Stomach (tissue), 8 donors: ENCODE measurements at regions not wholly inside any gene's neighbourhood (a gene's known extent, or its start where the extent isn't known, plus 50 kb on each side); places are given as distances from the start of the nearest gene placed in this dataset.
A peak's percentile ranks its signal among the peaks of the same experiment; 100 is the strongest.
"Not testable (repeated sequence)": the region's sequence is repeated elsewhere in the genome, so short reads cannot be mapped to it uniquely, and the experiment has no call there.

Experiments
- DNase-seq, 2 donors: peaks; one replicate each; pipeline versions ENCODE4 v3.0.0 to v3.0.0-alpha.2; 2013 to 2019
- H3K27ac ChIP-seq, 5 donors: fragments of 200-600 bp in 4 of 5; sonication (generic) in 4 of 5; one replicate each; pipeline ENCODE4 v1.5.1; 2013 to 2019; ENCODE audit warnings: mild to moderate bottlenecking in 1 of 5, moderate library complexity in 1 of 5
- H3K27me3 ChIP-seq, 3 donors: fragments of 200-600 bp; sonication (generic); one replicate each; pipeline ENCODE4 v1.5.1; 2017 to 2019; ENCODE audit warnings: mixed run types in 1 of 3
- H3K36me3 ChIP-seq, 4 donors: fragments of 200-600 bp; sonication (generic); 1 replicate in 3 of 4; 2 replicates in 1 of 4; pipeline ENCODE4 v1.5.1; 2016 to 2019
- H3K4me1 ChIP-seq, 4 donors: fragments of 200-600 bp; sonication (generic); one replicate each; pipeline ENCODE4 v1.5.1; 2016 to 2019
- H3K4me3 ChIP-seq, 4 donors: fragments of 200-600 bp; sonication (generic) in 3 of 4; one replicate each; pipeline ENCODE4 v1.5.1; 2016 to 2019; ENCODE audit warnings: mild to moderate bottlenecking in 1 of 4
- H3K9me3 ChIP-seq, 4 donors: fragments of 200-600 bp; sonication (generic); one replicate each; pipeline ENCODE4 v1.5.1; 2016 to 2019
- EP300 ChIP-seq: sonication (generic); formaldehyde crosslinking; IDR thresholded peaks from one replicate; pipeline ENCODE4 v1.6.1; 2017; ENCODE audit warnings: antibody characterized with exemption
- POLR2A ChIP-seq, 4 donors: fragments of 450-650 bp; IDR thresholded peaks; one replicate each; pipeline ENCODE4 v1.6.1; 2016; ENCODE audit warnings: antibody characterized with exemption in 4 of 4, control low read depth in 2 of 4, mild to moderate bottlenecking in 1 of 4, moderate library complexity in 1 of 4
- POLR2AphosphoS5 ChIP-seq, 3 donors: sonication (generic); formaldehyde crosslinking; IDR thresholded peaks; one replicate each; pipeline ENCODE4 v1.6.1; 2016; ENCODE audit warnings: antibody characterized with exemption in 3 of 3
- WGBS, 5 donors: extraction: QIAGEN DNeasy Blood & Tissue Kit in 3 of 5; methylation state at CpG; one replicate each; pipeline versions ENCODE4 v1.1.5 to v1.1.7; 2013 to 2018; 5-methylcytosine and 5-hydroxymethylcytosine counted together
- intact Hi-C: fragments of 100-400 bp; cut with DNase I; formaldehyde crosslinking; loops from one replicate; pipeline ENCODE4 v1.15.1; 2023; ENCODE audit warnings: low total_unique reads
- TF ChIP-seq, protein P1 (sequence below), 7 experiments: fragments of 450-650 bp in 4 of 7; fragments of 200-600 bp in 3 of 7; sonication (generic) in 3 of 7; IDR thresholded peaks; one replicate each; pipeline ENCODE4 v1.5.1; 2016 to 2019; ENCODE audit warnings: antibody characterized with exemption in 7 of 7, control low read depth in 2 of 7, mild to moderate bottlenecking in 1 of 7
- donor health status: healthy with polysubstance abuse.
- donor health status: Bipolar disorder and iron deficiency.
- donor health status: healthy.

DNA sequence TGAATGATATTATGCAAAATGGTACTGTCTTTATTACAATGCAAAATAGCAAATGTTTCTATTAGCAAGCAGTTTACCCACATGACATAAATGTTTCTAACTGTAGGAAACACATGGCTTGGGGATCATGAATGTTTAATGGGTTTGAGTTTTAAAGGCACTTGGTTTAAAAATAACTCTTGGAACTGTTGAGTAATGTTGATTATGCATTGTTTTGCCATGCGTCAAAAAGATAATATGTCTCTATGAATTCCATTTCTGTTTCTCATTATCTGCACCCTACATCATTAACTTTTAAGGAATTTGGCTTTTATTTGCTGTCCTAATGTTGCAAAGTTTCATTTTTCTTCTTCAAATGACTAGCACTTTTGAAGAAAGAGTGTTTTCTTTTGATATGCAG lies 1355.5 kb downstream of the SUCLG1 start:
- H3K4me3 ChIP-seq, result no peak overlapping the region
- no peaks in the 10 kb centered on the region for H3K4me1 ChIP-seq
- intact Hi-C loops, result no loop called here
- 17 to 37% (median 36%) methylated on average over 1 of the region's 1 CpG for WGBS, 5 donors
- H3K36me3 ChIP-seq, result no peaks in the 10 kb centered on the region
- H3K27ac ChIP-seq, result no peak overlapping the region
- peak in 1 of 2 donors; percentile 9 for DNase-seq
- TF ChIP-seq POLR2A (IDR thresholded peaks at IDR 0.05) (no peak), POLR2AphosphoS5 (IDR thresholded peaks at IDR 0.05) (no peak), EP300 (no peak)
- TF ChIP-seq, protein P1, sequence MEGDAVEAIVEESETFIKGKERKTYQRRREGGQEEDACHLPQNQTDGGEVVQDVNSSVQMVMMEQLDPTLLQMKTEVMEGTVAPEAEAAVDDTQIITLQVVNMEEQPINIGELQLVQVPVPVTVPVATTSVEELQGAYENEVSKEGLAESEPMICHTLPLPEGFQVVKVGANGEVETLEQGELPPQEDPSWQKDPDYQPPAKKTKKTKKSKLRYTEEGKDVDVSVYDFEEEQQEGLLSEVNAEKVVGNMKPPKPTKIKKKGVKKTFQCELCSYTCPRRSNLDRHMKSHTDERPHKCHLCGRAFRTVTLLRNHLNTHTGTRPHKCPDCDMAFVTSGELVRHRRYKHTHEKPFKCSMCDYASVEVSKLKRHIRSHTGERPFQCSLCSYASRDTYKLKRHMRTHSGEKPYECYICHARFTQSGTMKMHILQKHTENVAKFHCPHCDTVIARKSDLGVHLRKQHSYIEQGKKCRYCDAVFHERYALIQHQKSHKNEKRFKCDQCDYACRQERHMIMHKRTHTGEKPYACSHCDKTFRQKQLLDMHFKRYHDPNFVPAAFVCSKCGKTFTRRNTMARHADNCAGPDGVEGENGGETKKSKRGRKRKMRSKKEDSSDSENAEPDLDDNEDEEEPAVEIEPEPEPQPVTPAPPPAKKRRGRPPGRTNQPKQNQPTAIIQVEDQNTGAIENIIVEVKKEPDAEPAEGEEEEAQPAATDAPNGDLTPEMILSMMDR (IDR thresholded peaks at IDR 0.05), result no peak
- H3K9me3 ChIP-seq, result no peaks in the 10 kb centered on the region
- H3K27me3 ChIP-seq, result no peaks in the 10 kb centered on the region

DNA sequence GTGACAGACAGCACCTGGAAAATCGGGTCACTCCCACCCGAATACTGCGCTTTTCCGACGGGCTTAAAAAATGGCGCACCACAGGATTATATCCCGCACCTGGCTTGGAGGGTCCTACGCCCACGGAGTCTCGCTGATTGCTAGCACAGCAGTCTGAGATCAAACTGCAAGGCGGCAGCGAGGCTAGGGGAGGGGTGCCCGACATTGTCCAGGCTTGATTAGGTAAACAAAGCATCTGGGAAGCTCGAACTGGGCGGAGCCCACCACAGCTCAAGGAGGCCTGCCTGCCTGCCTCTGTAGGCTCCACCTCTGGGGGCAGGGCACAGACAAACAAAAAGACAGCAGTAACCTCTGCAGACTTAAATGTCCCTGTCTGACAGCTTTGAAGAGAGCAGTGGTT lies 1370.0 kb downstream of the SUCLG1 start:
- intact Hi-C loops, H3K9me3 ChIP-seq, H3K27ac ChIP-seq, H3K27me3 ChIP-seq, DNase-seq, H3K36me3 ChIP-seq, H3K4me3 ChIP-seq, H3K4me1 ChIP-seq: not testable (repeated sequence)
- 88 to 95% (median 89%) methylated on average over 13 to 15 of the region's 15 CpGs for WGBS, 5 donors

DNA sequence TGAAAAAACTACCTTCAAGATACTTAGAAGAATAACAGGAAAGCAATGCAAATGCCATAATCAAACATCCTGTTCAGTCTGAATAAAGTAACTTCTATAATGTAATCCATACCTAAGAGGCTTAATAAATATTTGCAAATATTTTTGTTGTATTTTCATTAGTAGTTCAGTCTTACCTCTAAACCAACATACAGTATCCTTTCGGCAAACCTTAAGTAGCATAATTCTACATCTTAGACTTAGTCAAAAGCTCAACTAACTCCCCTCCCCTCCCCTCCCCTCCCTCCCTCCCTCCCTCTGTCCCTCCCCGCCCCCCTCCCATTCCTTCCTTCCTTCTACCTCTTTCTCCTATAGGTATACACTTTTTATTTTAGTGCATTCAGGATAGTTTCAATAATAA lies 1373.2 kb downstream of the SUCLG1 start:
- Histone ChIP-seq H3K9me3 (peaks cover 0 to 6% (median 2%) of the 10 kb centered on the region in 4 donors), H3K27ac (no peak overlapping the region), H3K36me3 (no peaks in the 10 kb centered on the region), H3K4me3 (no peak overlapping the region), H3K27me3 (no peaks in the 10 kb centered on the region), H3K4me1 (peaks cover 0 to 9% (median 0%) of the 10 kb centered on the region in 4 donors)
- intact Hi-C loops, result no loop called here
- DNase-seq, result no peak
- 82 to 91% (median 86%) methylated on average over 2 of the region's 2 CpGs for WGBS, 5 donors
- TF ChIP-seq POLR2AphosphoS5 (IDR thresholded peaks at IDR 0.05), result no peak
- TF ChIP-seq EP300, result no peak
- no peak for TF ChIP-seq POLR2A (IDR thresholded peaks at IDR 0.05)
- TF ChIP-seq, protein P1 (IDR thresholded peaks at IDR 0.05), result no peak

DNA sequence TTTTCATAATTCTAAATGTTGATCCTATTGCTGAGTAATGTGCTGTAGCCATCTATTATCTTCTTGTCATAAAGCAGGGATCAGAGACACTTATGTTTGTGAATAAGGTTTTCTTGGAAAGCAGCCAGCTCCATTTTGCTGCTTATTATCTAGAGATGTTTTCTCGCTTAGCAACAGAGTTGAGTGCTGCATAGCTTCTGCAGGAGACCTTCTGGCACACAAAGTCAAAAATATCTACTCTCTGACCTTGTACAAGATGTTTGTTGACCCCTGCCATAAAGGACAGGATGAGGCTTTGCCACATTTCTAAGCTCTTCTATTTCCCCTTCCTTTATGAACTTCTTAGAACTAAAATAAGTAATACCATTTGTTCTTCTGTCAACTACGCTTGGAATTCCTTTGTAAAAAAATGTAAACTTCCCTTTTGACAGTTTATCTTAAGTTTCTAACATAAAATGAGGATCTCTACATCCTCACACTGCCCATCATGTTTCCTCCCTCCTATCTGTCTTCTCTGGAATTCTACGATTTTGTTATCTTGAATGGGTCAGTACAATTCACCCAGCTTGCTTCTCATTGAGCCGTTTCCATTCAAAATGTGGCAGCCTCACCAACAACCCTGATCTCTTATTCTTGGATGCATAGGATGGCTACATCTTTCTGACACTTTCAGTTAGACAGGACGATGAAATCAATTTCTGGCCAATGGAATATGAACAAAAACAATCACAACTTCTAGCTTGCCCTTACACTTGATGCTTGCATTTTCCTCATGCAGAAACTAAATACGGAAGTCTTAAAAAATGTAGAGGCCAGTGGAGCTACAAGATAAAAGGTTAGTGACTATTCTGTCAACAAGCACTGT lies 1377.0 kb downstream of the SUCLG1 start:
- no peak for TF ChIP-seq POLR2AphosphoS5 (IDR thresholded peaks at IDR 0.05)
- TF ChIP-seq, protein P1 (IDR thresholded peaks at IDR 0.05), result no peak
- TF ChIP-seq POLR2A (IDR thresholded peaks at IDR 0.05), result no peak
- no peak for TF ChIP-seq EP300
- WGBS, 5 donors, result 39 to 53% (median 44%) methylated on average over 6 of the region's 6 CpGs
- no peaks in the 10 kb centered on the region for H3K27me3 ChIP-seq
- peak in 1 of 2 donors; percentile 89 for DNase-seq
- H3K4me3 ChIP-seq, result no peak overlapping the region
- H3K27ac ChIP-seq, result no peak overlapping the region
- peaks cover 0 to 3% (median 0%) of the 10 kb centered on the region in 4 donors for H3K9me3 ChIP-seq
- peaks cover 0 to 9% (median 0%) of the 10 kb centered on the region in 4 donors for H3K4me1 ChIP-seq
- intact Hi-C loops, result no loop called here
- no peaks in the 10 kb centered on the region for H3K36me3 ChIP-seq

DNA sequence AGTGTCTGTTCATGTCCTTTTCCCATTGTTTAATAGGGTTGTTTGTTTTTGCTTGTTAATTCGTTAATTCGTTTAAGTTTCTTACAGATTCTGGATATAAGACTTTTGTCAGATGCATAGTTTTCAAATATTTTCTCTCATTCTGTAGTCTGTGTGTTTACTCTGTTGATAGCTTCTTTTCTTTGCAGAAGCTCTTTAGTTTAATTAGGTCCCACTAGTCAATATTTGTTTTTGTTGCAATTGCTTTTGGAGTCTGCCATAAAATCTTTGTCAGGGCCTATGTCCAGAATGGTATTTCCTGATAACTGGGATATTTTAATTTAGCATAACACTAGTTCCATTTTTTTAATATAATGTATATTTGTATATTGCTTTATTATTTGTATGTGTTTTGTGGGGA lies 1380.1 kb downstream of the SUCLG1 start:
- intact Hi-C loops, result no loop called here
- no peak for TF ChIP-seq POLR2AphosphoS5 (IDR thresholded peaks at IDR 0.05)
- no peaks in the 10 kb centered on the region for H3K27me3 ChIP-seq
- WGBS, 5 donors, result 58 to 81% (median 76%) methylated on average over 2 of the region's 2 CpGs
- H3K27ac ChIP-seq, result no peak overlapping the region
- peaks cover 0 to 9% (median 0%) of the 10 kb centered on the region in 4 donors for H3K4me1 ChIP-seq
- no peaks in the 10 kb centered on the region for H3K36me3 ChIP-seq
- H3K4me3 ChIP-seq, result no peak overlapping the region
- DNase-seq, result no peak
- H3K9me3 ChIP-seq, result no peaks in the 10 kb centered on the region
